Activated T-helper 1 cell treated with anti-CD3 and anti-CD28 coated beads, Interleukin-12 subunit alpha, Interleukin-12 subunit beta, Interleukin-2, Interleukin-4 antibody, amounts not matched to agents 30 ng/mL and 10 ng/mL and 1 ng/mL, durations not matched to agents 14 hours and 24 hours and 36 hours (primary cell): ENCODE measurements at regions not wholly inside any gene's neighbourhood (a gene's known extent, or its start where the extent isn't known, plus 50 kb on each side); places are given as distances from the start of the nearest gene placed in this dataset.
"Not testable (repeated sequence)": the region's sequence is repeated elsewhere in the genome, so short reads cannot be mapped to it uniquely, and the experiment has no call there.

Experiments used
- DNase-seq: peaks from one replicate; pipeline ENCODE4 v3.0.0; 2021; ENCODE audit warnings: low spot score
- H3K27ac Mint-ChIP-seq: one replicate; pipeline ENCODE4 v1.8.0; 2021; ENCODE audit warnings: mild to moderate bottlenecking, mixed read lengths
- H3K27me3 Mint-ChIP-seq: one replicate; pipeline ENCODE4 v1.8.0; 2022; ENCODE audit warnings: mild to moderate bottlenecking, moderate library complexity, mixed read lengths; ENCODE audit not compliant: insufficient read depth
- H3K36me3 Mint-ChIP-seq: one replicate; pipeline ENCODE4 v1.8.0; 2021; ENCODE audit warnings: low read depth, mixed read lengths
- H3K4me1 Mint-ChIP-seq: one replicate; pipeline ENCODE4 v1.8.0; 2021; ENCODE audit warnings: low read depth, mixed read lengths
- H3K4me3 Mint-ChIP-seq: one replicate; pipeline ENCODE4 v1.8.0; 2021; ENCODE audit warnings: mild to moderate bottlenecking, moderate library complexity, mixed read lengths
- H3K9me3 Mint-ChIP-seq: one replicate; pipeline ENCODE4 v1.8.0; 2021; ENCODE audit warnings: mixed read lengths
- intact Hi-C: fragments of 100-400 bp; cut with micrococcal nuclease; formaldehyde crosslinking; loops from one replicate; pipeline ENCODE4 v1.15.1; 2024

- H3K4me1 Mint-ChIP-seq, result no peaks in the 10 kb centered on the region
- H3K27me3 Mint-ChIP-seq, result no peaks in the 10 kb centered on the region
- DNase-seq, result no peak
- H3K27ac Mint-ChIP-seq, result no peak overlapping the region
- intact Hi-C loops, result no loop called here
- H3K4me3 Mint-ChIP-seq, result no peak overlapping the region
- no peaks in the 10 kb centered on the region for H3K9me3 Mint-ChIP-seq
- no peaks in the 10 kb centered on the region for H3K36me3 Mint-ChIP-seq
Measured at GRCh38 chr4:52372747-52373146, 286.4 kb downstream of the USP46 start.

GRCh38 chr4:52373650-52374049 is 285.5 kb downstream of the USP46 start:
- Mint-ChIP-seq H3K27me3 (no peaks in the 10 kb centered on the region), H3K36me3 (no peaks in the 10 kb centered on the region), H3K4me1 (no peaks in the 10 kb centered on the region), H3K27ac (no peak overlapping the region), H3K9me3 (no peaks in the 10 kb centered on the region), H3K4me3 (no peak overlapping the region)
- no peak for DNase-seq
- intact Hi-C loops, result no loop called here

- DNase-seq, result no peak
- no peaks in the 10 kb centered on the region for H3K9me3 Mint-ChIP-seq
- H3K36me3 Mint-ChIP-seq, result no peaks in the 10 kb centered on the region
- H3K27me3 Mint-ChIP-seq, result no peaks in the 10 kb centered on the region
- no peak overlapping the region for H3K27ac Mint-ChIP-seq
- H3K4me3 Mint-ChIP-seq, result no peak overlapping the region
- intact Hi-C loops, result no loop called here
- H3K4me1 Mint-ChIP-seq, result no peaks in the 10 kb centered on the region
Measured at GRCh38 chr4:52374877-52375276, 284.2 kb downstream of the USP46 start.

- no peaks in the 10 kb centered on the region for H3K4me1 Mint-ChIP-seq
- H3K27ac Mint-ChIP-seq, result no peak overlapping the region
- DNase-seq, result no peak
- peaks cover 2% of the 10 kb centered on the region for H3K27me3 Mint-ChIP-seq
- no peaks in the 10 kb centered on the region for H3K9me3 Mint-ChIP-seq
- H3K4me3 Mint-ChIP-seq, result no peak overlapping the region
- no peaks in the 10 kb centered on the region for H3K36me3 Mint-ChIP-seq
- intact Hi-C loops, result loop anchor here (1.0 kb wide), 1 partner anchor 1858 kb away; no protein-coding TSS in a partner anchor
Measured at GRCh38 chr4:52376132-52376704, 282.9 kb downstream of the USP46 start.

GRCh38 chr4:52377563-52377962 is 281.5 kb downstream of the USP46 start:
- Mint-ChIP-seq H3K4me1 (no peaks in the 10 kb centered on the region), H3K9me3 (no peaks in the 10 kb centered on the region), H3K36me3 (no peaks in the 10 kb centered on the region), H3K27ac (no peak overlapping the region), H3K4me3 (no peak overlapping the region), H3K27me3 (peaks cover 2% of the 10 kb centered on the region)
- intact Hi-C loops, result no loop called here
- no peak for DNase-seq

GRCh38 chr4:52407545-52407944 is 251.6 kb downstream of the USP46 start:
- Mint-ChIP-seq H3K4me1 (no peaks in the 10 kb centered on the region), H3K27me3 (no peaks in the 10 kb centered on the region), H3K36me3 (no peaks in the 10 kb centered on the region), H3K9me3 (peaks cover 9% of the 10 kb centered on the region), H3K27ac (no peak overlapping the region), H3K4me3 (no peak overlapping the region)
- DNase-seq, result no peak
- intact Hi-C loops, result no loop called here

GRCh38 chr4:52408032-52408431 is 251.1 kb downstream of the USP46 start:
- no peak overlapping the region for H3K27ac Mint-ChIP-seq
- intact Hi-C loops, result no loop called here
- no peaks in the 10 kb centered on the region for H3K4me1 Mint-ChIP-seq
- no peak for DNase-seq
- H3K4me3 Mint-ChIP-seq, result no peak overlapping the region
- H3K9me3 Mint-ChIP-seq, result peaks cover 9% of the 10 kb centered on the region
- H3K27me3 Mint-ChIP-seq, result no peaks in the 10 kb centered on the region
- no peaks in the 10 kb centered on the region for H3K36me3 Mint-ChIP-seq

- Mint-ChIP-seq H3K27me3 (no peaks in the 10 kb centered on the region), H3K9me3 (peaks cover 9% of the 10 kb centered on the region), H3K27ac (no peak overlapping the region), H3K4me1 (no peaks in the 10 kb centered on the region), H3K36me3 (no peaks in the 10 kb centered on the region), H3K4me3 (no peak overlapping the region)
- intact Hi-C loops, result no loop called here
- no peak for DNase-seq
Measured at GRCh38 chr4:52408471-52408870, 250.6 kb downstream of the USP46 start.

- intact Hi-C loops, H3K27me3 Mint-ChIP-seq, H3K4me3 Mint-ChIP-seq, DNase-seq, H3K9me3 Mint-ChIP-seq, H3K4me1 Mint-ChIP-seq, H3K36me3 Mint-ChIP-seq, H3K27ac Mint-ChIP-seq: not testable (repeated sequence)
Measured at GRCh38 chr4:52409766-52410165, 249.3 kb downstream of the USP46 start.

GRCh38 chr4:52410971-52411370 is 248.1 kb downstream of the USP46 start:
- Mint-ChIP-seq H3K9me3 (peaks cover 9% of the 10 kb centered on the region), H3K36me3 (no peaks in the 10 kb centered on the region), H3K4me1 (no peaks in the 10 kb centered on the region), H3K27ac (no peak overlapping the region), H3K4me3 (no peak overlapping the region), H3K27me3 (no peaks in the 10 kb centered on the region)
- intact Hi-C loops, result no loop called here
- no peak for DNase-seq

GRCh38 chr4:52420330-52420729 is 238.8 kb downstream of the USP46 start:
- no peaks in the 10 kb centered on the region for H3K9me3 Mint-ChIP-seq
- intact Hi-C loops, result no loop called here
- no peaks in the 10 kb centered on the region for H3K27me3 Mint-ChIP-seq
- no peak for DNase-seq
- no peaks in the 10 kb centered on the region for H3K4me1 Mint-ChIP-seq
- no peak overlapping the region for H3K4me3 Mint-ChIP-seq
- no peak overlapping the region for H3K27ac Mint-ChIP-seq
- H3K36me3 Mint-ChIP-seq, result no peaks in the 10 kb centered on the region

- DNase-seq, result no peak
- no peaks in the 10 kb centered on the region for H3K36me3 Mint-ChIP-seq
- H3K9me3 Mint-ChIP-seq, result no peaks in the 10 kb centered on the region
- no peaks in the 10 kb centered on the region for H3K27me3 Mint-ChIP-seq
- no peaks in the 10 kb centered on the region for H3K4me1 Mint-ChIP-seq
- intact Hi-C loops, result no loop called here
- H3K27ac Mint-ChIP-seq, result no peak overlapping the region
- no peak overlapping the region for H3K4me3 Mint-ChIP-seq
Measured at GRCh38 chr4:52421811-52422213, 237.3 kb downstream of the USP46 start.

GRCh38 chr4:52423967-52424366 is 235.1 kb downstream of the USP46 start:
- no peaks in the 10 kb centered on the region for H3K4me1 Mint-ChIP-seq

GRCh38 chr4:52425751-52426326 is 233.3 kb downstream of the USP46 start:
- Mint-ChIP-seq H3K4me3 (no peak overlapping the region), H3K4me1 (no peaks in the 10 kb centered on the region), H3K27ac (no peak overlapping the region), H3K36me3 (no peaks in the 10 kb centered on the region), H3K9me3 (no peaks in the 10 kb centered on the region), H3K27me3 (peaks cover under 1% of the 10 kb centered on the region)
- no peak for DNase-seq
- intact Hi-C loops, result no loop called here

More at GRCh38 chr4:52423967-52424366, 235.1 kb downstream of the USP46 start:
- intact Hi-C loops, result no loop called here
- H3K27me3 Mint-ChIP-seq, result no peaks in the 10 kb centered on the region
- no peaks in the 10 kb centered on the region for H3K36me3 Mint-ChIP-seq
- no peak overlapping the region for H3K27ac Mint-ChIP-seq
- no peak overlapping the region for H3K4me3 Mint-ChIP-seq
- DNase-seq, result no peak
- no peaks in the 10 kb centered on the region for H3K9me3 Mint-ChIP-seq
